Tibial artery (tissue), 4 donors: ENCODE measurements at regions not wholly inside any gene's neighbourhood (a gene's known extent, or its start where the extent isn't known, plus 50 kb on each side); places are given as distances from the start of the nearest gene placed in this dataset.

Experiments
- DNase-seq, 2 donors: peaks; one replicate each; pipeline ENCODE4 v3.0.0-alpha.2; 2019
- H3K27ac ChIP-seq, 2 donors: fragments of 200-600 bp; sonication (generic) in 1 of 2; 1 replicate in 1 of 2; 2 replicates in 1 of 2; pipeline ENCODE4 v1.5.1; 2018 to 2019; ENCODE audit warnings: mild to moderate bottlenecking in 1 of 2
- H3K27me3 ChIP-seq, 2 donors: fragments of 200-600 bp; sonication (generic) in 1 of 2; one replicate each; pipeline versions ENCODE4 v1.5.1 to v1.6.0; 2016 to 2019
- H3K36me3 ChIP-seq, 3 donors: fragments of 200-600 bp; sonication (generic) in 2 of 3; one replicate each; pipeline ENCODE4 v1.5.1; 2016 to 2019; ENCODE audit warnings: mild to moderate bottlenecking in 2 of 3
- H3K4me1 ChIP-seq, 4 donors: fragments of 200-600 bp; sonication (generic) in 2 of 4; 1 replicate in 3 of 4; 2 replicates in 1 of 4; pipeline ENCODE4 v1.5.1; 2016 to 2019
- H3K4me3 ChIP-seq, 2 donors: fragments of 200-600 bp; sonication (generic) in 1 of 2; 1 replicate in 1 of 2; 2 replicates in 1 of 2; pipeline ENCODE4 v1.5.1; 2018 to 2019; ENCODE audit warnings: mild to moderate bottlenecking in 2 of 2
- H3K9me3 ChIP-seq, 3 donors: fragments of 200-600 bp; sonication (generic) in 1 of 3; one replicate each; pipeline ENCODE4 v1.5.1; 2016 to 2019
- intact Hi-C: fragments of 100-400 bp; cut with DNase I; formaldehyde crosslinking; loops from one replicate; pipeline ENCODE4 v1.15.0; 2023; ENCODE audit warnings: low total_unique reads
- TF ChIP-seq, protein P1 (sequence below), 2 experiments: fragments of 200-600 bp in 1 of 2; fragments of 450-650 bp in 1 of 2; IDR thresholded peaks; one replicate each; pipeline ENCODE4 v1.5.1; 2017 to 2019; ENCODE audit warnings: antibody characterized with exemption in 2 of 2, mild to moderate bottlenecking in 1 of 2, moderate library complexity in 1 of 2

DNA sequence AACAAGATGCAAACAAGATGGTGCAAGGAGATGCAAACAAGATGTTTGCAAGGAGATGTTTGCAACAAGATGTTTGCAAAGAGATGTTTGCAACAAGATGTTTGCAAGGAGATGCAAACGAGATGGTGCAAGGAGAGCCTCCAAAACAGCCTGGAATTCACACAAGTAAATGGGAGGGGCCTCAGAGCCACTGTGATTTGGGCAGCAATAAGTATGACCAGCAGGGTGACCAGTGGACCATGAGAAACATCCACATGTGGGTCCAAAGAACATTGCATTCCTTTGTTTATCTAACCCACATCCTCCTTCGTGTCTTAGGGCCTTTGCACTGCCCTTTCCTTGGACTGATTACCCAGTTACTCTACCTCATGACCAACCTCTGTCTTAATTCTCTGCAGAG is 162.9 kb downstream of the PLPP3 start:
- intact Hi-C loops, result no loop called here
- DNase-seq, result no peak
- H3K9me3 ChIP-seq, result no peaks in the 10 kb centered on the region
- no peaks in the 10 kb centered on the region for H3K27me3 ChIP-seq
- H3K4me3 ChIP-seq, result no peak overlapping the region
- TF ChIP-seq, protein P1, sequence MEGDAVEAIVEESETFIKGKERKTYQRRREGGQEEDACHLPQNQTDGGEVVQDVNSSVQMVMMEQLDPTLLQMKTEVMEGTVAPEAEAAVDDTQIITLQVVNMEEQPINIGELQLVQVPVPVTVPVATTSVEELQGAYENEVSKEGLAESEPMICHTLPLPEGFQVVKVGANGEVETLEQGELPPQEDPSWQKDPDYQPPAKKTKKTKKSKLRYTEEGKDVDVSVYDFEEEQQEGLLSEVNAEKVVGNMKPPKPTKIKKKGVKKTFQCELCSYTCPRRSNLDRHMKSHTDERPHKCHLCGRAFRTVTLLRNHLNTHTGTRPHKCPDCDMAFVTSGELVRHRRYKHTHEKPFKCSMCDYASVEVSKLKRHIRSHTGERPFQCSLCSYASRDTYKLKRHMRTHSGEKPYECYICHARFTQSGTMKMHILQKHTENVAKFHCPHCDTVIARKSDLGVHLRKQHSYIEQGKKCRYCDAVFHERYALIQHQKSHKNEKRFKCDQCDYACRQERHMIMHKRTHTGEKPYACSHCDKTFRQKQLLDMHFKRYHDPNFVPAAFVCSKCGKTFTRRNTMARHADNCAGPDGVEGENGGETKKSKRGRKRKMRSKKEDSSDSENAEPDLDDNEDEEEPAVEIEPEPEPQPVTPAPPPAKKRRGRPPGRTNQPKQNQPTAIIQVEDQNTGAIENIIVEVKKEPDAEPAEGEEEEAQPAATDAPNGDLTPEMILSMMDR (IDR thresholded peaks at IDR 0.05), result no peak
- H3K4me1 ChIP-seq, result peaks cover 0 to 4% (median 0%) of the 10 kb centered on the region in 4 donors
- no peaks in the 10 kb centered on the region for H3K36me3 ChIP-seq
- no peak overlapping the region for H3K27ac ChIP-seq

- Histone ChIP-seq H3K27me3 (no peaks in the 10 kb centered on the region), H3K36me3 (no peaks in the 10 kb centered on the region), H3K4me1 (peaks cover 0 to 9% (median 0%) of the 10 kb centered on the region in 4 donors), H3K4me3 (no peak overlapping the region), H3K27ac (no peak overlapping the region), H3K9me3 (no peaks in the 10 kb centered on the region)
- no peak for DNase-seq
- intact Hi-C loops, result no loop called here
- TF ChIP-seq, protein P1 (IDR thresholded peaks at IDR 0.05), result no peak
Observed at GRCh38 chr1:56415720-56416119, 163.6 kb downstream of the PLPP3 start.

- DNase-seq, result no peak
- Histone ChIP-seq H3K27me3 (no peaks in the 10 kb centered on the region), H3K36me3 (no peaks in the 10 kb centered on the region), H3K4me3 (no peak overlapping the region), H3K9me3 (no peaks in the 10 kb centered on the region), H3K27ac (no peak overlapping the region), H3K4me1 (peaks cover 0 to 9% (median 0%) of the 10 kb centered on the region in 4 donors)
- TF ChIP-seq, protein P1 (IDR thresholded peaks at IDR 0.05), result no peak
- intact Hi-C loops, result no loop called here
Observed at GRCh38 chr1:56415258-56415657, 164.1 kb downstream of the PLPP3 start.

DNA sequence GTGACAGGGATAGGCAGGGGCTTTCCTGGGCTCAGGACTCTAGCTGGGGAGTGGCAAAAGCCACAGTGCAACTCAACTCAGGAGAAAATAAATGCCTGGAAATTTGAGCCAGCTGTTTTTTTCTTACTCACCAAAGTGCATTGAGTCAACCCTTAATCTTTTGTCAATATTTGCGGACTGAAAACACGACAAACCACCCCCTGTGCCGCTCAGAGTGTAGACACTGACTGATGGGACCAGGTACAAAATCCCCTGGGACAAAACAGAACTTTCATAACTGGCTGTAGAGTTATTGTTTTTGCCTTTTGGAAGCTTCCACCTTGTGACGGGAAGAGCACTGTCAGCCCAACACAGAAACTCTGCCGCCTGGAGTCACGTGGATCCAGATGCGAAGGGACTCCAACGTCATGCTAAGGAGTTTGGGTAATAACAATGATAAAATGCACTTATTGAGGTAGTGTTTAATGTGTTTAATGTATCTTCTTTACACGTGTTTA is 164.6 kb downstream of the PLPP3 start:
- H3K27me3 ChIP-seq, result no peaks in the 10 kb centered on the region
- TF ChIP-seq, protein P1 (IDR thresholded peaks at IDR 0.05), result no peak
- no peak overlapping the region for H3K27ac ChIP-seq
- no peaks in the 10 kb centered on the region for H3K36me3 ChIP-seq
- H3K9me3 ChIP-seq, result no peaks in the 10 kb centered on the region
- no peak overlapping the region for H3K4me3 ChIP-seq
- no peak for DNase-seq
- intact Hi-C loops, result no loop called here
- H3K4me1 ChIP-seq, result peaks cover 0 to 9% (median 0%) of the 10 kb centered on the region in 4 donors

DNA sequence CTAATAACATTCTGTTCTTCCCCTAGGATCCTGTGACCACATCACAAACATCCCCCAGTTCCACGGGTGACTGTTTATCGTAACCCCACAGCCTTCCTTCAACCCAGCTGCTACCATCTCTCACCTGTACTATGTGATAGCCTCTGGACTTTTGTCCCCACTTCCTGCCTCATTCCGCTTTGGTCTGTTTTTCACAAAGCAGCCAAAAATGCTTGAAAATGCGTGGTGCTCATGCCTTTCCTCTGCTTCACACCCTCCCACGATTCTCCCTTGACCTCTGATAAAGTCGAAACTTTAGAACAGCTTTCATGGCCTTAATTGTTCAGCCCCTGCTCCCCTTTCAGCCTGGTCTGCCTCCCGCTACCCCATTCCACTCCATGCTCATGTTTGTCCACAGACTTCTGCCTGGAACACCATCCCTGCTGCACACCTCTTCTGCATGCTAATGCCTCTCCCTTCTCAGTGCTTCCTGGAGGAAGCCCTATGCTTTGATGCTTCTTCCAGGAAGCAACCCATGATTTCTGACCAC is 165.6 kb downstream of the PLPP3 start:
- Histone ChIP-seq H3K27ac (no peak overlapping the region), H3K36me3 (no peaks in the 10 kb centered on the region), H3K27me3 (no peaks in the 10 kb centered on the region), H3K4me3 (no peak overlapping the region), H3K9me3 (no peaks in the 10 kb centered on the region), H3K4me1 (peaks cover 0 to 9% (median 0%) of the 10 kb centered on the region in 4 donors)
- DNase-seq, result no peak
- intact Hi-C loops, result no loop called here
- TF ChIP-seq, protein P1 (IDR thresholded peaks at IDR 0.05), result no peak
